ENCODE measurements at regions not wholly inside any gene's neighbourhood (a gene's known extent, or its start where the extent isn't known, plus 50 kb on each side); places are given as distances from the start of the nearest gene placed in this dataset.
"Not testable (repeated sequence)": the region's sequence is repeated elsewhere in the genome, so short reads cannot be mapped to it uniquely, and the experiment has no call there.

- TF ChIP-seq CTCF, POLR2A (IDR thresholded peaks at IDR 0.05): not testable (repeated sequence)
Observed at GRCh38 chr20:17861620-17862019, 107.0 kb downstream of the SNX5 start.

All from uterus (tissue), 2 donors.